ENCODE measurements at regions not wholly inside any gene's neighbourhood (a gene's known extent, or its start where the extent isn't known, plus 50 kb on each side); places are given as distances from the start of the nearest gene placed in this dataset.
"Not testable (repeated sequence)": the region's sequence is repeated elsewhere in the genome, so short reads cannot be mapped to it uniquely, and the experiment has no call there.

GRCh38 chr7:66489741-66490140 is 138.9 kb upstream of the KCTD7 start:
- not testable (repeated sequence) for TF ChIP-seq CTCF, POLR2A (IDR thresholded peaks at IDR 0.05)
